ENCODE measurements at regions not wholly inside any gene's neighbourhood (a gene's known extent, or its start where the extent isn't known, plus 50 kb on each side); places are given as distances from the start of the nearest gene placed in this dataset.
"Not testable (repeated sequence)": the region's sequence is repeated elsewhere in the genome, so short reads cannot be mapped to it uniquely, and the experiment has no call there.

- DNase-seq (ENCODE audit: low read depth in 2 of 3, low spot score in 2 of 3) = not testable (repeated sequence)
These were observed 607.0 kb downstream of the LMO7 start for GRCh38 chr13:76243120-76243519.

- no peak for DNase-seq (ENCODE audit: low read depth in 2 of 3, low spot score in 2 of 3)
These were observed 603.0 kb downstream of the LMO7 start for GRCh38 chr13:76239031-76239680.

- DNase-seq (ENCODE audit: low read depth in 2 of 3, low spot score in 2 of 3) = no peak
These were observed 595.5 kb downstream of the LMO7 start for GRCh38 chr13:76231522-76232167.

GRCh38 chr13:76229281-76229680 lies 593.2 kb downstream of the LMO7 start:
- no peak for DNase-seq (ENCODE audit: low read depth in 2 of 3, low spot score in 2 of 3)

- no peak for DNase-seq (ENCODE audit: low read depth in 2 of 3, low spot score in 2 of 3)
These were observed 590.8 kb downstream of the LMO7 start for GRCh38 chr13:76226941-76227340.

- DNase-seq (ENCODE audit: low read depth in 2 of 3, low spot score in 2 of 3) = no peak
These were observed 589.8 kb downstream of the LMO7 start for GRCh38 chr13:76225815-76226489.

GRCh38 chr13:76223999-76224398 lies 587.9 kb downstream of the LMO7 start:
- DNase-seq (ENCODE audit: low read depth in 2 of 3, low spot score in 2 of 3) = no peak

GRCh38 chr13:76223565-76223964 lies 587.4 kb downstream of the LMO7 start:
- DNase-seq (ENCODE audit: low read depth in 2 of 3, low spot score in 2 of 3) = no peak

GRCh38 chr13:76222511-76222910 lies 586.4 kb downstream of the LMO7 start:
- no peak for DNase-seq (ENCODE audit: low read depth in 2 of 3, low spot score in 2 of 3)

GRCh38 chr13:76216729-76217128 lies 580.6 kb downstream of the LMO7 start:
- DNase-seq (ENCODE audit: low read depth in 2 of 3, low spot score in 2 of 3) = no peak

GRCh38 chr13:76214001-76214400 lies 577.9 kb downstream of the LMO7 start:
- no peak for DNase-seq (ENCODE audit: low read depth in 2 of 3, low spot score in 2 of 3)

GRCh38 chr13:76213423-76213904 lies 577.3 kb downstream of the LMO7 start:
- DNase-seq (ENCODE audit: low read depth in 2 of 3, low spot score in 2 of 3) = no peak

- no peak for DNase-seq (ENCODE audit: low read depth in 2 of 3, low spot score in 2 of 3)
These were observed 574.1 kb downstream of the LMO7 start for GRCh38 chr13:76210262-76210661.

- DNase-seq (ENCODE audit: low read depth in 2 of 3, low spot score in 2 of 3) = no peak
These were observed 562.5 kb downstream of the LMO7 start for GRCh38 chr13:76198568-76199163.

- DNase-seq (ENCODE audit: low read depth in 2 of 3, low spot score in 2 of 3) = no peak
These were observed 553.9 kb downstream of the LMO7 start for GRCh38 chr13:76189882-76190519.

- DNase-seq (ENCODE audit: low read depth in 2 of 3, low spot score in 2 of 3) = no peak
These were observed 540.0 kb downstream of the LMO7 start for GRCh38 chr13:76175961-76176725.

- DNase-seq (ENCODE audit: low read depth in 2 of 3, low spot score in 2 of 3) = no peak
These were observed 532.5 kb downstream of the LMO7 start for GRCh38 chr13:76168661-76169060.

GRCh38 chr13:76164290-76164689 lies 528.2 kb downstream of the LMO7 start:
- no peak for DNase-seq (ENCODE audit: low read depth in 2 of 3, low spot score in 2 of 3)

- DNase-seq (ENCODE audit: low read depth in 2 of 3, low spot score in 2 of 3) = no peak
These were observed 527.6 kb downstream of the LMO7 start for GRCh38 chr13:76163761-76164160.

All from hematopoietic multipotent progenitor cell (in vitro differentiated cells).